Psoas muscle (tissue), 7 donors: ENCODE measurements at regions not wholly inside any gene's neighbourhood (a gene's known extent, or its start where the extent isn't known, plus 50 kb on each side); places are given as distances from the start of the nearest gene placed in this dataset.

Experiments used
- ATAC-seq, 4 donors: fragments of 200-7000 bp; cut with Tn5 transposase; one replicate each; pipeline ENCODE4 v1.9.1; 2020; ENCODE audit warnings: moderate library complexity in 3 of 4, mild to moderate bottlenecking in 2 of 4
- DNase-seq, 2 donors: peaks; one replicate each; pipeline ENCODE4 v3.0.0-alpha.2; 2020
- H3K27ac ChIP-seq: fragments of 200-600 bp; one replicate; pipeline ENCODE4 v1.8.0; 2022
- H3K27me3 ChIP-seq, 3 donors: fragments of 200-600 bp in 1 of 3; one replicate each; pipeline versions ENCODE4 v1.6.1 to v1.8.0; 2013 to 2022; ENCODE audit warnings: low read length in 2 of 3, mild to moderate bottlenecking in 2 of 3, moderate library complexity in 1 of 3; ENCODE audit not compliant: insufficient read depth in 3 of 3
- H3K36me3 ChIP-seq, 2 donors: fragments of 200-600 bp in 1 of 2; one replicate each; pipeline versions ENCODE4 v1.6.1 to v1.8.0; 2013 to 2022; ENCODE audit warnings: low read depth in 1 of 2, mild to moderate bottlenecking in 1 of 2, moderate library complexity in 1 of 2; ENCODE audit not compliant: insufficient read depth in 1 of 2
- H3K4me1 ChIP-seq: fragments of 200-600 bp; one replicate; pipeline ENCODE4 v1.8.0; 2022
- H3K4me3 ChIP-seq: fragments of 200-600 bp; one replicate; pipeline ENCODE4 v1.8.0; 2022; ENCODE audit warnings: mild to moderate bottlenecking
- H3K9me3 ChIP-seq: fragments of 200-600 bp; one replicate; pipeline ENCODE4 v1.8.0; 2022
- CTCF ChIP-seq: fragments of 200-600 bp; IDR thresholded peaks from one replicate; pipeline ENCODE4 v1.8.0; 2022; ENCODE audit warnings: antibody characterized with exemption
- WGBS, 3 donors: extraction: QIAGEN DNeasy Blood & Tissue Kit; methylation state at CpG; one replicate each; pipeline versions ENCODE4 v1.1.6 to v1.1.7; 2013; 5-methylcytosine and 5-hydroxymethylcytosine counted together
- intact Hi-C, 2 donors: fragments of 100-400 bp; cut with DNase I; formaldehyde crosslinking; loops; one replicate each; pipeline versions ENCODE4 v1.11.0 to v1.14.2; 2022
- donor health status: healthy with polysubstance abuse.
- donor health status: DM: no; HTN: no; CAD: no; lungs with moderate emphysema.
- donor health status: Bipolar disorder and iron deficiency.
- donor health status: healthy.
- donor health status: DM: yes; HTN: yes; CAD: no.
- donor health status: DM: no; HTN: no; CAD: no.
- donor health status: DM: yes; HTN: yes; CAD: no.

- H3K4me1 ChIP-seq = no peaks in the 10 kb centered on the region
- WGBS, 3 donors = 85 to 87% (median 87%) methylated on average over 4 of the region's 4 CpGs
- intact Hi-C loops = no loop called here
- DNase-seq (no peak), ATAC-seq (no peak)
- H3K9me3 ChIP-seq = peaks cover 4% of the 10 kb centered on the region
- no peak overlapping the region for H3K4me3 ChIP-seq
- H3K36me3 ChIP-seq = no peaks in the 10 kb centered on the region
- no peak overlapping the region for H3K27ac ChIP-seq
- TF ChIP-seq CTCF = no peak
- H3K27me3 ChIP-seq = peaks cover 0 to 55% (median 3%) of the 10 kb centered on the region in 3 donors
Measured at GRCh38 chr22:27083610-27084009, 426.2 kb downstream of the MIAT start.

GRCh38 chr22:27084130-27084529 is 426.7 kb downstream of the MIAT start:
- 93 to 100% (median 96%) methylated on average over 1 of the region's 1 CpG for WGBS, 3 donors
- H3K36me3 ChIP-seq = no peaks in the 10 kb centered on the region
- ATAC-seq = no peak
- H3K4me3 ChIP-seq = no peak overlapping the region
- H3K27ac ChIP-seq = no peak overlapping the region
- H3K27me3 ChIP-seq = peaks cover 0 to 56% (median 3%) of the 10 kb centered on the region in 3 donors
- peaks cover 4% of the 10 kb centered on the region for H3K9me3 ChIP-seq
- intact Hi-C loops = no loop called here
- no peak for DNase-seq
- TF ChIP-seq CTCF = no peak
- no peaks in the 10 kb centered on the region for H3K4me1 ChIP-seq

GRCh38 chr22:27086080-27087044 is 429.0 kb downstream of the MIAT start:
- TF ChIP-seq CTCF = no peak
- H3K4me3 ChIP-seq = no peak overlapping the region
- intact Hi-C loops = no loop called here
- WGBS, 3 donors = 25 to 28% (median 26%) methylated on average over 18 of the region's 18 CpGs
- H3K36me3 ChIP-seq = no peaks in the 10 kb centered on the region
- peaks cover 4% of the 10 kb centered on the region for H3K9me3 ChIP-seq
- H3K4me1 ChIP-seq = no peaks in the 10 kb centered on the region
- ATAC-seq (no peak), DNase-seq (no peak)
- no peak overlapping the region for H3K27ac ChIP-seq
- H3K27me3 ChIP-seq = peaks cover 0 to 61% (median 9%) of the 10 kb centered on the region in 3 donors

- no peaks in the 10 kb centered on the region for H3K36me3 ChIP-seq
- intact Hi-C loops = no loop called here
- ATAC-seq (no peak), DNase-seq (no peak)
- no peak for TF ChIP-seq CTCF
- H3K27me3 ChIP-seq = peaks cover 0 to 61% (median 9%) of the 10 kb centered on the region in 3 donors
- H3K27ac ChIP-seq = no peak overlapping the region
- H3K4me3 ChIP-seq = no peak overlapping the region
- no peaks in the 10 kb centered on the region for H3K4me1 ChIP-seq
- H3K9me3 ChIP-seq = peaks cover 4% of the 10 kb centered on the region
- WGBS, 3 donors = 67 to 70% (median 69%) methylated on average over 4 of the region's 4 CpGs
Measured at GRCh38 chr22:27087051-27087450, 429.7 kb downstream of the MIAT start.
